ENCODE measurements at regions not wholly inside any gene's neighbourhood (a gene's known extent, or its start where the extent isn't known, plus 50 kb on each side); places are given as distances from the start of the nearest gene placed in this dataset.

GRCh38 chr15:92747047-92747446 lies 91.5 kb upstream of the FAM174B start:
- H3K79me2 ChIP-seq (ENCODE audit: control insufficient read depth in 1 of 2, insufficient read depth in 2 of 2, low read length in 2 of 2) = no peaks in the 10 kb centered on the region
- H3K18ac ChIP-seq (ENCODE audit: extremely low read depth, low read length) = no peak overlapping the region
- H4K5ac ChIP-seq (ENCODE audit: insufficient read length, low read depth, low read length) = no peak overlapping the region
- H3K14ac ChIP-seq (ENCODE audit: insufficient read length) = no peak overlapping the region
- H2BK120ac ChIP-seq (replicated peaks; ENCODE audit: low read depth, low read length) = no peak overlapping the region
- no peaks in the 10 kb centered on the region for H3K23me2 ChIP-seq (ENCODE audit: low read depth, low read length)
- H3K79me1 ChIP-seq (ENCODE audit: low read depth, low read length) = no peaks in the 10 kb centered on the region
- H3K9ac ChIP-seq (replicated peaks in 1 of 4; ENCODE audit: extremely low read depth in 1 of 4, low read depth in 3 of 4, low read length in 3 of 4) = no peak overlapping the region
- H2BK15ac ChIP-seq (ENCODE audit: low read length) = no peak overlapping the region
- H2BK20ac ChIP-seq (ENCODE audit: low read length) = no peak overlapping the region
- no peaks in the 10 kb centered on the region for H4K20me1 ChIP-seq (replicated peaks in 1 of 2; ENCODE audit: control insufficient read depth in 1 of 2, insufficient read depth in 2 of 2, low read length in 2 of 2)
- no peaks in the 10 kb centered on the region for H3K27me3 ChIP-seq (replicated peaks in 1 of 4; ENCODE audit: control insufficient read depth in 3 of 4, extremely low read depth in 1 of 4, insufficient read depth in 3 of 4, low read length in 3 of 4)
- H3K36me3 ChIP-seq (ENCODE audit: control insufficient read depth in 2 of 4, insufficient read depth in 4 of 4, low read length in 3 of 4) = no peaks in the 10 kb centered on the region
- peaks cover 5 to 9% (median 7%) of the 10 kb centered on the region in 4 experiments; a peak in 6 of 7 replicates for H3K4me1 ChIP-seq (replicated peaks in 1 of 4; ENCODE audit: control insufficient read depth in 3 of 4, insufficient read depth in 4 of 4, low read length in 3 of 4)
- TF ChIP-seq, protein P1, sequence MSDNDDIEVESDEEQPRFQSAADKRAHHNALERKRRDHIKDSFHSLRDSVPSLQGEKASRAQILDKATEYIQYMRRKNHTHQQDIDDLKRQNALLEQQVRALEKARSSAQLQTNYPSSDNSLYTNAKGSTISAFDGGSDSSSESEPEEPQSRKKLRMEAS (IDR thresholded peaks at IDR 0.05) = no peak
- TF ChIP-seq RAD21 (IDR thresholded peaks at IDR 0.05 in 1 of 2, conservative IDR thresholded peaks at IDR 0.05 in 1 of 2; ENCODE audit: low read depth in 2 of 2, low read length in 2 of 2) = peak in 1 of 2 experiments; percentile 13; a peak in 1 of 4 replicates
- peak; percentile 10 to 29 (median 12); a peak in 3 of 4 replicates for TF ChIP-seq CTCF (IDR thresholded peaks at IDR 0.05; ENCODE audit: control extremely low read depth in 1 of 3, insufficient read depth in 1 of 3, low read depth in 1 of 3, low read length in 3 of 3)
- no peak for TF ChIP-seq BACH1 (IDR thresholded peaks at IDR 0.05; ENCODE audit: low read length)
- no peak overlapping the region for H2AK5ac ChIP-seq (ENCODE audit: low read depth, low read length)
- ChIA-PET POLR2A (ENCODE audit: partially characterized antibody) (no interaction called here), CTCF (ENCODE audit: partially characterized antibody) (no interaction called here)
- no peak overlapping the region for H2BK5ac ChIP-seq (ENCODE audit: low read depth, low read length)
- no peak overlapping the region for H4K91ac ChIP-seq (replicated peaks; ENCODE audit: insufficient read length, low read length)
- H3K4me2 ChIP-seq (ENCODE audit: insufficient read depth in 1 of 2, low read depth in 2 of 2, low read length in 2 of 2) = no peak overlapping the region
- FAIRE-seq (no peak), DNase-seq (ENCODE audit: low read depth in 1 of 2, low spot score in 2 of 2) (no peak)
- H3K4ac ChIP-seq (replicated peaks; ENCODE audit: insufficient read length, low read depth, low read length) = no peak overlapping the region
- no peak overlapping the region for H2AFZ ChIP-seq (ENCODE audit: low read length)
- WGBS, 2 experiments (ENCODE audit: extremely low coverage in 1 of 2, insufficient coverage in 1 of 2, insufficient read length in 1 of 2, insufficient replicate concordance in 2 of 2, low coverage in 1 of 2, low lambda C conversion rate in 2 of 2, missing lambda C conversion rate in 1 of 2) = 83% methylated on average over 3 of the region's 3 CpGs; no CpG with 5 or more reads in 1 of the 2 experiments
- no peak overlapping the region for H2BK12ac ChIP-seq (ENCODE audit: low read depth, low read length)
- H4K8ac ChIP-seq (ENCODE audit: extremely low read depth, insufficient read depth, low read length) = no peak overlapping the region
- no peak overlapping the region for H3K23ac ChIP-seq (ENCODE audit: insufficient read length)
- H3K27ac ChIP-seq (ENCODE audit: low read depth, low read length) = no peak overlapping the region
- H3K4me3 ChIP-seq (ENCODE audit: extremely low read depth in 1 of 4, insufficient read depth in 2 of 4, low read depth in 3 of 4, low read length in 4 of 4) = no peak overlapping the region
- no peak overlapping the region for H3K56ac ChIP-seq (replicated peaks; ENCODE audit: insufficient read length, low read depth, low read length)
- no peaks in the 10 kb centered on the region for H3K9me3 ChIP-seq (ENCODE audit: insufficient read depth in 2 of 2, low read depth in 1 of 2, low read length in 1 of 2)
